ENCODE measurements at regions not wholly inside any gene's neighbourhood (a gene's known extent, or its start where the extent isn't known, plus 50 kb on each side); places are given as distances from the start of the nearest gene placed in this dataset.

- no peak for TF ChIP-seq REST (IDR thresholded peaks at IDR 0.05; ENCODE audit: insufficient read depth in 1 of 2, low read depth in 2 of 2, low read length in 2 of 2)
- no peak for TF ChIP-seq SIN3A (IDR thresholded peaks at IDR 0.05; ENCODE audit: borderline replicate concordance, insufficient read depth, low read length)
- no peak for TF ChIP-seq POLR2AphosphoS5 (IDR thresholded peaks at IDR 0.05; ENCODE audit: low read depth, low read length)
- no peak for TF ChIP-seq TAF1 (IDR thresholded peaks at IDR 0.05; ENCODE audit: borderline replicate concordance, insufficient read depth, low read length)
Observed at GRCh38 chr5:155699385-155699784, 627.6 kb upstream of the SGCD start.
